Fibroblast of lung (primary cell): ENCODE measurements at regions not wholly inside any gene's neighbourhood (a gene's known extent, or its start where the extent isn't known, plus 50 kb on each side); places are given as distances from the start of the nearest gene placed in this dataset.

Experiments used
- DNase-seq, 2 donors: peaks; one replicate each; pipeline versions ENCODE4 v3.0.0 to v3.0.0-alpha.2; 2010; ENCODE audit warnings: low read depth in 2 of 2
- H2AFZ ChIP-seq: 2 replicates; pipeline ENCODE4 v1.5.1; 2012; ENCODE audit warnings: low read length, control low read depth, inconsistent platforms
- H3K27ac ChIP-seq: 2 replicates; pipeline ENCODE4 v1.5.1; 2011; ENCODE audit warnings: low read length, control low read depth; ENCODE audit not compliant: insufficient read depth
- H3K27me3 ChIP-seq: 2 replicates; pipeline ENCODE4 v1.5.1; 2011; ENCODE audit warnings: mild to moderate bottlenecking, low read length; ENCODE audit not compliant: control insufficient read depth, insufficient read depth
- H3K36me3 ChIP-seq: 2 replicates; pipeline ENCODE4 v1.5.1; 2011; ENCODE audit warnings: low read length; ENCODE audit not compliant: control insufficient read depth, insufficient read depth
- H3K4me1 ChIP-seq: 2 replicates; pipeline ENCODE4 v1.5.1; 2011; ENCODE audit warnings: low read length; ENCODE audit not compliant: control insufficient read depth, insufficient read depth; ENCODE audit errors: extremely low read depth
- H3K4me2 ChIP-seq: 2 replicates; pipeline ENCODE4 v1.5.1; 2011; ENCODE audit warnings: low read length, control low read depth; ENCODE audit not compliant: insufficient read depth; ENCODE audit errors: extremely low read depth
- H3K4me3 ChIP-seq, 4 experiments: fragments of 200-600 bp in 1 of 4; sonication (generic) in 1 of 4; replicated peaks in 1 of 4; 2 replicates each; pipeline ENCODE4 v1.5.1; 2011 to 2016; ENCODE audit warnings: low read length in 4 of 4, low read depth in 3 of 4, mild to moderate bottlenecking in 3 of 4, control low read depth in 2 of 4, inconsistent platforms in 1 of 4, mixed read lengths in 1 of 4; ENCODE audit not compliant: insufficient read depth in 1 of 4; ENCODE audit errors: control extremely low read depth in 1 of 4
- H3K79me2 ChIP-seq: 2 replicates; pipeline ENCODE4 v1.5.1; 2012; ENCODE audit warnings: mild to moderate bottlenecking, low read length, inconsistent platforms; ENCODE audit not compliant: control insufficient read depth, insufficient read depth
- H3K9ac ChIP-seq: 2 replicates; pipeline ENCODE4 v1.5.1; 2011; ENCODE audit warnings: mild to moderate bottlenecking, low read length, control low read depth; ENCODE audit not compliant: insufficient read depth
- H3K9me3 ChIP-seq: 2 replicates; pipeline ENCODE4 v1.5.1; 2012; ENCODE audit warnings: low read depth, low read length; ENCODE audit not compliant: control insufficient read depth, insufficient read depth
- H4K20me1 ChIP-seq: 2 replicates; pipeline ENCODE4 v1.5.1; 2011; ENCODE audit warnings: low read length; ENCODE audit not compliant: control insufficient read depth, insufficient read depth; ENCODE audit errors: extremely low read depth
- EZH2 ChIP-seq: IDR thresholded peaks from 2 replicates; pipeline ENCODE4 v1.5.1; 2012; ENCODE audit warnings: low read length, control low read depth, mild to moderate bottlenecking; ENCODE audit errors: missing control alignments
- TF ChIP-seq, protein P1 (sequence below), 2 donors: IDR thresholded peaks in 1 of 2; conservative IDR thresholded peaks in 1 of 2; 1 replicate in 1 of 2; 2 replicates in 1 of 2; pipeline ENCODE4 v1.5.1; 2011 to 2012; ENCODE audit warnings: low read length in 2 of 2, control low read depth in 1 of 2, inconsistent platforms in 1 of 2, low read depth in 1 of 2, mild to moderate bottlenecking in 1 of 2

DNA sequence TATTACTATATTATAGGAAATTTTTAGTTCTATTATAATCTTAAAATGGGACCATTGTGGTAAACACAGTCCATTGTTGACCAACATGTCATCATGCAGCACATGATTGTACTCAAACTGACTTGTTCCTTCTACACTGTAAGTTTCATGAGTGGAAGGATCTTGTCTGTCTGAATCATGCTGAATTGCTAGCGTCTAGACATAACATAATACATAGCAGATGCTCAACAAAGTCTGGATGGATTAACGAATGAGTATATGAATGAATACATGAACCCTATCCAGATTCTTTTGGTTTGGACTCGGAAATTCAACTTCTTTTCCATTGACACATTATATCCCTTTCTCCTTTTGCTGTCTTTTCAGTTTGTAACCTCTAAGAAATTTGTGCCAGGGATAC is 429.2 kb upstream of the SGCD start:
- H3K36me3 ChIP-seq, result no peaks in the 10 kb centered on the region
- H3K4me1 ChIP-seq, result no peaks in the 10 kb centered on the region
- no peaks in the 10 kb centered on the region for H3K9me3 ChIP-seq
- no peaks in the 10 kb centered on the region for H4K20me1 ChIP-seq
- peak in 1 of 2 donors; percentile 51 for DNase-seq
- H3K4me2 ChIP-seq, result no peak overlapping the region
- H3K27me3 ChIP-seq, result no peaks in the 10 kb centered on the region
- no peak for TF ChIP-seq EZH2
- TF ChIP-seq, protein P1, sequence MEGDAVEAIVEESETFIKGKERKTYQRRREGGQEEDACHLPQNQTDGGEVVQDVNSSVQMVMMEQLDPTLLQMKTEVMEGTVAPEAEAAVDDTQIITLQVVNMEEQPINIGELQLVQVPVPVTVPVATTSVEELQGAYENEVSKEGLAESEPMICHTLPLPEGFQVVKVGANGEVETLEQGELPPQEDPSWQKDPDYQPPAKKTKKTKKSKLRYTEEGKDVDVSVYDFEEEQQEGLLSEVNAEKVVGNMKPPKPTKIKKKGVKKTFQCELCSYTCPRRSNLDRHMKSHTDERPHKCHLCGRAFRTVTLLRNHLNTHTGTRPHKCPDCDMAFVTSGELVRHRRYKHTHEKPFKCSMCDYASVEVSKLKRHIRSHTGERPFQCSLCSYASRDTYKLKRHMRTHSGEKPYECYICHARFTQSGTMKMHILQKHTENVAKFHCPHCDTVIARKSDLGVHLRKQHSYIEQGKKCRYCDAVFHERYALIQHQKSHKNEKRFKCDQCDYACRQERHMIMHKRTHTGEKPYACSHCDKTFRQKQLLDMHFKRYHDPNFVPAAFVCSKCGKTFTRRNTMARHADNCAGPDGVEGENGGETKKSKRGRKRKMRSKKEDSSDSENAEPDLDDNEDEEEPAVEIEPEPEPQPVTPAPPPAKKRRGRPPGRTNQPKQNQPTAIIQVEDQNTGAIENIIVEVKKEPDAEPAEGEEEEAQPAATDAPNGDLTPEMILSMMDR (conservative IDR thresholded peaks at IDR 0.05 in 1 of 2, IDR thresholded peaks at IDR 0.05 in 1 of 2; ENCODE audit: low read depth in 1 of 2, low read length in 2 of 2), result no peak
- H3K9ac ChIP-seq, result no peak overlapping the region
- H2AFZ ChIP-seq, result no peak overlapping the region
- H3K4me3 ChIP-seq, result no peak overlapping the region
- H3K27ac ChIP-seq, result no peak overlapping the region
- H3K79me2 ChIP-seq, result no peaks in the 10 kb centered on the region

DNA sequence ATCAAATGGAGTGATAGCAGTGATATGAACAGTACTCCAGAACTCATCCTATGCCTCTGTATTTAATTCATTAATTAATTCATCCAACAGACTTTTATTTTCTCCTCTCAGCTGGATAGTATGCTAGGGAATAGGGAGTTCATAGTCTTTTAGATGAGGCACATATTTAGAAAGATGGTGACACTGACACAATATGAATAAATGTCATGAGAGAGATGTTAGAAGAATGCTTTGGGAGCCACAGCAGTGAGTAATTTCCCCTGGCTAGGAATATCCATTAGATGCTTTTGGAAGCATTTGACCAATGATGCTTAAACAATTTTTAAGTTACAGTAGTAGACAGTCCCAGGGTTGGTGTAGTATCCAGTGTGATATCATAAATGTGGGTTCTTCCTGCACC is 428.7 kb upstream of the SGCD start:
- Histone ChIP-seq H3K4me3 (no peak overlapping the region), H2AFZ (no peak overlapping the region), H4K20me1 (no peaks in the 10 kb centered on the region), H3K4me2 (no peak overlapping the region), H3K79me2 (no peaks in the 10 kb centered on the region), H3K9ac (no peak overlapping the region), H3K27me3 (no peaks in the 10 kb centered on the region), H3K9me3 (no peaks in the 10 kb centered on the region), H3K36me3 (no peaks in the 10 kb centered on the region), H3K27ac (no peak overlapping the region), H3K4me1 (no peaks in the 10 kb centered on the region)
- DNase-seq, result peak in 1 of 2 donors; percentile 45
- no peak for TF ChIP-seq EZH2
- TF ChIP-seq, protein P1 (conservative IDR thresholded peaks at IDR 0.05 in 1 of 2, IDR thresholded peaks at IDR 0.05 in 1 of 2; ENCODE audit: low read depth in 1 of 2, low read length in 2 of 2), result no peak

DNA sequence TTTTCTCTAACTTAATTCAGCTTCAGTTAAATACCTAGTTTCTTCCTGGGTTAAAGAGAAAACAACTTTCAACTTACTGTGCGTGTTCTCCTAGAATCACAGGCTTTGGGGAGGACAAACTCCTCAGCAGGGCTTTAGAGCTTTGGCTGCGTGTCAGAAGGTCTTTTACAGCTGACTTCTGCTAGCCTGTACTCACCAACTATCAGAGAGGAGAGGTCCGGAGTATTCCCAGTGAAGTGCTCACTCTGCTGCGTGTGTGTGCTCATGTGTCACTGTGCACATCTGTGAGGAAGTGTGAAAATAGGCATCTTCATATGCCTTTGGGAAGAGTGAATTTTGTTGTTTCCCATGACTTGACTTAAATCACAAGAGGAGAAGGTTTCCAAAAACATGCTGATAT is 423.2 kb upstream of the SGCD start:
- no peaks in the 10 kb centered on the region for H3K9me3 ChIP-seq
- no peak overlapping the region for H3K9ac ChIP-seq
- H2AFZ ChIP-seq, result no peak overlapping the region
- no peak overlapping the region for H3K4me3 ChIP-seq
- no peaks in the 10 kb centered on the region for H3K36me3 ChIP-seq
- H3K27me3 ChIP-seq, result no peaks in the 10 kb centered on the region
- TF ChIP-seq, protein P1 (conservative IDR thresholded peaks at IDR 0.05 in 1 of 2, IDR thresholded peaks at IDR 0.05 in 1 of 2; ENCODE audit: low read depth in 1 of 2, low read length in 2 of 2), result no peak
- no peak for TF ChIP-seq EZH2
- no peak for DNase-seq
- H3K27ac ChIP-seq, result no peak overlapping the region
- H3K4me1 ChIP-seq, result no peaks in the 10 kb centered on the region
- H3K79me2 ChIP-seq, result no peaks in the 10 kb centered on the region
- H4K20me1 ChIP-seq, result no peaks in the 10 kb centered on the region
- H3K4me2 ChIP-seq, result no peak overlapping the region
